Activated T-cell treated with anti-CD3 and anti-CD28 coated beads for 4 hours (primary cell): ENCODE measurements at regions not wholly inside any gene's neighbourhood (a gene's known extent, or its start where the extent isn't known, plus 50 kb on each side); places are given as distances from the start of the nearest gene placed in this dataset.
"Not testable (repeated sequence)": the region's sequence is repeated elsewhere in the genome, so short reads cannot be mapped to it uniquely, and the experiment has no call there.

Source experiments
- DNase-seq: peaks from one replicate; pipeline ENCODE4 v3.0.0-alpha.2; 2020

DNA sequence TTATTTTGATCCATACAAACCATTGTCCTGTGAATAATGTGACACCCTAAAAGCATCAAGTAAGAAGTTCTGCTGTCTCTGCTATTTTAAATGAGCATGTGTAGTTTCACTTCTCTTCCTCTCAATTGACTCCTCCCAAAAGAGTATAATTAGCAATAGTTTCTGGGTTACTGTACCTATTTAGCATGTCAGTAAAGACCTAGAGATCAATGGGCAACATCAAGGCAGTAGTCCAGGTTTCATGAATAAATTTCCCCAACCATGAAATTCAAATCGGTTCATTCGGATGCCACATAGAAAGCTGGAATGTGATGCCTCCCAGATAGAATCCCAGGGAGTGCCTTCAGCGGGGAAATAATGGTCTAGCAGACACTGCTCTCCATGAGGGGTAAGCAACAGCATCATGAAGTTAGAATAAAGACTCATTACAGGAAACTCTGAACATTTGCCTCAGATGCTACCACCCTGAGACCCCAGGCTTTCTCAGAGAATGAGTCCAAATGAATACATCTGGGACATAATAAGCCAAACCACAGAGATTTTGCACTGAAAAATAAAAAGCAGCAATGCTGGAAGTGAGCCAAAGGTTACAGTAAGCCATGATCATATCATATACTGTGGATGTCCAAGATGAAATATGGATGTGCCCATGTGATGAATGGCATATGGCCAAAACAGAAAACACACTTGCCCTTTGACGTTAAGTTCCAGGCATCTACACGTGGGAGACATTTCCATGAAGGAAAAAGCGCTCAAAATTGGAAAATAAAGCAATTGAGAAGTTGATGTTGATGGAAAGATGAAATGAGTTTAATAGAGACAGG lies 1107.0 kb upstream of the SEMA6A start:
- DNase-seq, result no peak

DNA sequence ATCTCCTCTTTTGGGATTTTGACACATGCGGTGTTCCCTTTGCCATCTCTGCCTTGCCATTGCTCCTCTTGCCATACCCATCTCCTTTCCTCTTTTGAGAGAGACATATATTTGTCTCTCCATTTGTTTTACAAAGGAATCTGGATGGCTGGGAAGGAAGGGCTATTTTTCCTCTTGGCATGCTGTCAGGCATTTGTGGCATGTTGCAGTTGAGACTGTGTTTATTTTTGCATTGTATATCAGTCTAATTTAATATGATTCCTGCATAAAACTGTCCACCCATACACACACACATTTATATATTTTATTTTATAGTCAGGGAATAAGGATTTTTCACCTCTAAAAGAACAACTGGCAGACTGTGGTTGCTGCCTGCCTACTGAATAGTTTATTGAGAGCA lies 1105.8 kb upstream of the SEMA6A start:
- DNase-seq, result no peak

DNA sequence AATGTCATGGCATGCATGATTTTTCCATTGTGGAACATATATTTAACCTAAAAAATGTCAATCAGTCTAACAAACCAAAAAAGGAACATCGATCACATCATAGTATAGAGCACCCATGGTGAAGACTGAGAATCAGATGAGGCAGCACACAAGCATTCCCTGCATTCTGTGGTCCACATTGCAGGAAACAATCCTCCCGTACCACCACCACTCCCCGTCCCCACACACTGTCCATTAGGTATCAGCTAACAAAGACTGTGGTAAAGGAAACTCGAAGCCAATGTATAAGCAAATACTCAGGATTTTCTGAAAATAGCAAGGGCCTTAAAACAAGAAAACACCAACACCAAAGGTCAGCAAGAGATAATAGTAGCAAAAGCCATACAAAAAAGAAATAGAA lies 1104.4 kb upstream of the SEMA6A start:
- no peak for DNase-seq

DNA sequence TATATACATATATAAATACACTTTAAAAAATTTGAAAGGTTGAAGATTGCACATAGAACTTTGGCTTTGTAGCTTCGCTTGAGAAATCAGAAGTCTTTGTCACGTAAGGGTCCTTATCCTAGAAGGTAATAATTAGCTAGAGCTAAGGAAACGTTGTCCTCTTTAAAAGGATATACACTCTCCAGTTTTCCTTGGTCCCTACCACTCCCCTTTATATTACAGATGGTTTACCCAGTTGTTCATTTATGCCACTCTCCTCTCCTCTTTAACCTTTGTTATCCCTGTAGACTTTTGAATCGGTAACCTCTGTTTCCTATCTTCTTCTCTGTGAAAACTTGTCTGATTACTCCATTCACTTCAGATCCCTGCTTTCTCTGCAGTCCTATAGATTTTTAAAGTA lies 1101.0 kb upstream of the SEMA6A start:
- no peak for DNase-seq

DNA sequence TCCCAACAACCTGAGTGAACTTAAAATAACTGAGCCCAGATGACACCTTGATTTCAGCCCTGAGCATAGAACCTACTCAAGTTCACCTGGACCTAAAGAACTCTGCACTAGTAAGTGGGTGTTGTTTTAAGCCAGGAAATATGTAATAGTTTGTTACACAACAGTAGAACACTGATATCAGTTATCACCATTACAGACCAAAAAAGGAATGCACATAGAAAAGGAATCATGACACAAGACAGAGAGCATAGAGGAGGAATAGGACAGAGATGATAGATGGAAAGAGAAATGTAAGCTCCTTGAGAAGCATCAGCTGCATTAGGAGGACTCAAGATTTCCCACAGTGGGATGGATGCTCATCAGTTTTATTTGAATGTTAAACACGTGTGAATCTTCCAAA lies 1096.9 kb upstream of the SEMA6A start:
- DNase-seq, result no peak

DNA sequence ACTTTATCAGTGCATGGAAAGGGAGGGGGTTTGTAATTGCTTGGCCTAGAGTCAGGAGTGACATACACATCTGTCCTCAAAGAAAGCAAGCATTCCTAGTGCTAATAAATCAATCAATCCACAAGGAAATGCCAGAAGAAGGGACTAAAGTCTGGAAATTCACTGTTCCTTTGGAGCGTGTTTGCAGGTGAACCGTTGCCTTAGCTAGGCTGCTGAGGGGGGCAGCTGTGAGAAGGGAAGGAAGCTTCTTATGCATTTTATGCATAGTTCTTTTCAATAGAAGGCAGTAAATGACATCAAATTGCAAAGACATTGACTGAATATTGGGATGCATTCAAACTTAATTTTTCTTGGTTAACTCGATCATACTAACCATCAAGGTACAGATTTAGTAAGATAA lies 1092.5 kb upstream of the SEMA6A start:
- no peak for DNase-seq

DNA sequence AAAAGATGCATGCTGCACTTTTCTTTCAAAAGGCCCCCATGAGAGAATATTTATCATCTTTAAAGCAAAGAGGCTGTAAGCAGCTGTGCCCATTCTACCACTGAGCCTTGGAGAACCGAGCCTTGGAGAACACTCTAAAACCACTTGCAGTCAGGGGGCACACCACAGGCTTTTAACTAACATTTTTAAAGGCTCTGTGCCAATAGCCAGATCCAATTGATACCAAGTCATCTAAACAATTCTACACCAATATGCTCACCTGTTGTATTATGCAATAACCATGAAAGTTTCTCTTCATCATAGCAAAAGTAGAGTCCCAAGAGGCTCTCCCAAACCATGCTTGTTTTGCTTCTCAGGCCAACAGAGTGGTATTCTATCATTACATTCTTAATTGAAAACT lies 1090.5 kb upstream of the SEMA6A start:
- no peak for DNase-seq

DNA sequence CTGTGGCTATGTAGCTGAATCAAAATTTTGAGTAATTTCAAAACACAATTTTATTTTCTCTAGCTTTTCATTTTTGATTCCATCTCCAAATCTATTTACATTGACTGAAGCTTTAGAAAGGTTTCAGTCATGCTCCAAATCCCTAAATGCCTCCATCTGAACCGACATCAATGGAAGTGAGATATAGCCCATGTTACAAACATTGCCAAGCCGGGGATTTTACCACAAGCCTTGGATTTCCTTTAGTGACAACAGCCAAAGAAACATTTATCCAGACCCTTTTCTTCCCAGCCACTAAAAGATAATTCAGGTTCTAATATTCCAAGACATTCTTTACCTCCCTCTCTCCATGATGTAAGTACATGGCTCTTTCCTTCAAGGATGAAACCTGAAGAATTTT lies 1087.7 kb upstream of the SEMA6A start:
- no peak for DNase-seq

DNA sequence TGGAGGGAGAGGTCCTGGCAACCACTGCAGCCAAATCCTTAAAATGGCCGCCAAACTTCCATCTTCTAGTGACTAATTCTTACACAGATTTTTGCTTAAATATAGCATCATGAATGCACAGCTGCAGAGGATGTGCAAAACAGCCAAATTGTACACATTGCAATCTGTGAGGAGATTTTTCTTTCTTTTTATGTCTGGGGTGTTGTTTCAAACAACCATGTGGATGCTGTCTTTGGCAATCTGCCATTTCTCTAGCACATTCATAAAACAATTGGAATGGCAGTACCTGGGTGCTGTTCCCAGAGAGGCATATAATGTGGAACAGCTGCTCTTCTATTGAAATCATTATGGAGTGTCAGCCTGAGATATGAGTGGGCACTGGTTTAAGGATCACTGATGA lies 1082.9 kb upstream of the SEMA6A start:
- no peak for DNase-seq

DNA sequence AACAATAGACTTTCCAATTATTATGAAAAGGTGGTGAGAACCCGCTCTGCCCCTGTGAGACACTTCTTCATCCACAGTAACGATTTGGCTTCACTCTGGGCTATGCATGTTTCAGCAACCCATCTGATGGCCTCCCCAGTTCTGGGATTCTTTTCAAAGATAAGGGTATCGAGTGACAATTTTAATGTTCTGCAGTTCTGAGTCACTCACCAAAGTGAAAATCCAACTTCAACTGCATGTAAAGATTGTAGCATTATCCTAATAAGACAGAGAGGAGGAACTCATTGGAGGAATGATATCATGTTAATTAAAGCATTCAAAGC lies 1078.3 kb upstream of the SEMA6A start:
- no peak for DNase-seq

DNA sequence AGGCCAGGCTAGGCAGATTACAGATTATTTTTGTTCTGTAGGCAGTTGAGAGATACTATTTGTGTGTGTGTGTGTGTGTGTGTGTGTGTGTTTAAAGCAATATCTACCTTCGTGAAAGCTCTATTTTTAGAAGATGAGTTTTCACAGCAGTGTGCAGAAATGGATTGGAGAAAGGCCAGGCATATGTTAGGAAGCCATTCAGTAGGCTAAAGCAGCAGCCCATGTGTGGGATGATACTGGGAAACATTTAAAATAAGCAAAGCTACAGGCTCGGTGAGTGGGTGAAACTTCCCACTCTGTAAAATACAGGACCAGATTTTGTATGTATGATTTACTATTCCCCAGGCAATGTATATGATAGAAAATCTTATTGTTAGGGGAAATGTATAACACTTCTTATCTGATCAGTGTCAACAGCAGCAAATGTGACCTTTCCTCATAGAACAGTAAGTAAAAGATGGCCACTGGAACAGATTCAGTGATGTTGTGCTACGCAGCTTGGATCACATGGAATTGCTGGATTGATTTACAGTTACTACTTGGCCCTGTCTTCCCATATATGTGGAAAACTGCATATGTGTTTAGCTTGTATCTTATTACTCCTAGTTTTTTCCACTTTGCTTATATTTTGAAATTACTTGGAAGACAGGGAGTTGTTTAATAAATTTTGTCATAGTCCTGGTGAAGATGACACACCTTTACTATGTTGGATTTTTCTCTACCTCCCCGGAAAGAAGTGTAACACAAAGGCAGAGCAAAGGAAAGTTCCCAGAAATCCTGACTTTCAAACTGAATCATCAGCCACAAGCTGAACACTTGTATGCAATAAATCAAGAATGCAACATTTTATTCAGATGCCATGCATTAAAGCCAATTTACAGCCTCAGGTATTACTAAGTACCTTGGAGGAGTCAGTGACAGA lies 1077.7 kb upstream of the SEMA6A start:
- no peak for DNase-seq

DNA sequence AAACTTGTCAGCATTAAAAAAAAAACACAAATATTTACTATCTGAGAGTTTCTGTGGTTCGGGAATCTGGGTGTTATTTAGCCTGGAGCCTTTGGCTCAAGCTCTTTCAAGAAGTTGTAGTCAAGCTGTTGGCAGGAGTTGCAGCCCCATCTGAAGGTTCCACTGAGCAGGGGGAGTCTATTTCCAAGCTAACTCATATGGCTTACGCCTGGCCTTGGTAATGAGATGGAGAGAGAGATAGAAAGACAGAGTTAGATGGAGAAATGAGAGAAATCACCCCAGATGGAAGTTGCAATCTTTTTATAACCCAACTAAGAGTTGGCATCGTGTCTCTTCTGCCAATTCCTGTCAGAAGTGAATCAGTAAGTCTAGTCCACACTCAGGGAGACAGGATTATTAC lies 1075.2 kb upstream of the SEMA6A start:
- DNase-seq, result no peak

DNA sequence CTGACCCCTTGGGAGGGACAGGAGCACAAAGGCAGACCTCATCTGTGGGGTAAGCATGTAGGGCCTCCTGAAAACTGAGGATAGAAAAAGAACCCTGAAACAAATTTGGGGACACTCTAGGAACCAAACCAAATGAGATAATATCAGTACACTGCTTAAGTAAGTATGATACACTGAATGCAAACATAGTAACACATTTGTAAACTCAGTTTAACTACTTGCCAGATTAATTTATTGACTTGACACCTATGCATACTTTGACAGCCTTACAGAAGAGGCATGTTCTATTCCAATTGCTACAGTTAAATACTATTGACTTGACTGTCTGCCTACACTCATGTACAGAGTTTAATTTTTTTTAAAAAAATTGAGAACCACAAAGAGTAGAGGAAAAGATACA lies 1070.8 kb upstream of the SEMA6A start:
- no peak for DNase-seq

DNA sequence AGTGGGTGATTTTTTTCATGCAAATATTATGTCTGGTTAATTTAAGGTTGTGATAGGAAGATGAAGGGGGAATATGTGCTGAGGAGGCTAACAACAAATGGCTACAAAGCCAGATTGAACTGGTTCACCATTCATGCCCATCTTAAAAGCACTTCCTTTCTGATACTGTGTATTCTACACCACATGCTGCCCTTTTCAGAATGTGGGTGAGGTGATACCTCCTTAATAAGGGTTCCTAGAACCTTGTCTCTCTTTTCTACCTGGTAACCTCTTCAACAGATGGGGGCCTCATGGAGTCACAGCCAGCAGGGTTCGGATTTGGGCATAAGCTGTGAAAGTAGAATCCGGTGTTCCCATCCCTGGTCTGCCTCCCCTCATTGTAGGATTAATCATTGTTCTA lies 1064.0 kb upstream of the SEMA6A start:
- no peak for DNase-seq

DNA sequence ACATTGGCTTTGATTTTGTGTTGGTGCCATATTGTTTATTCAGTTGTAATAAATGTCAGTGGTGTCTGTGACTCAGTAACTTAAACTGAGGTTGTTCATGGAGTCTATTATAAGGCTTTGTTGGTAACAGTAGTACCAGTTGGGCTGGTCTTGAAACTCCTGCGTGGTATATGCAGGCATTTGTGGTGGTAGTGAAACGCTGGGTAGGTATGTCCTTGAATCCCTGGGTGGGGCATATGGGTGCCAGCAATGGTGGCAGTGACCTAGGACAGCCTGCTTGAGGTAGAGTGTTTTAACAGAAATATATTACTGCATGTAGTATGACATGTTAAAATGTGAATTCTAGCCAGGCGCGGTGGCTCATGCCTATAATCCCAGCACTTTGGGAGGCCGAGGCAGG lies 1058.5 kb upstream of the SEMA6A start:
- DNase-seq, result no peak

DNA sequence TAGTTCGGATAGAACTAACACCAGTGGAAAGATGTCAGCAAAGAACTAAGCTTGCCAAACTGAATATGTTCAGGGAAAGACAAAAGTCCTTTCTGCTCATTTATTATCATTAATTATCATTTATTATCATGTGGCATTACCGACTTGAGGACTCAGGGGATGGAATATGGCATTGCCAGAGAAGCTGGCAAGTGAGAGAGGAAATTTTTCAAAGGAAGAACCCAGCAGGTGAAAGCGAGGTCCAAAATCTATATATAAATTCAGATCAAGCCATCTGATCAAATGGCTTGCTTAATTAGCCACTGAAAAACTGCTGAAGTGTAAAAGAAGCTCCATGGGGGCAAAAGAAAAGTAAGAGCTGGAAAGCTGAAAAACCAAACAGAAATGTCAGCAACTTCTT lies 1049.6 kb upstream of the SEMA6A start:
- no peak for DNase-seq

DNA sequence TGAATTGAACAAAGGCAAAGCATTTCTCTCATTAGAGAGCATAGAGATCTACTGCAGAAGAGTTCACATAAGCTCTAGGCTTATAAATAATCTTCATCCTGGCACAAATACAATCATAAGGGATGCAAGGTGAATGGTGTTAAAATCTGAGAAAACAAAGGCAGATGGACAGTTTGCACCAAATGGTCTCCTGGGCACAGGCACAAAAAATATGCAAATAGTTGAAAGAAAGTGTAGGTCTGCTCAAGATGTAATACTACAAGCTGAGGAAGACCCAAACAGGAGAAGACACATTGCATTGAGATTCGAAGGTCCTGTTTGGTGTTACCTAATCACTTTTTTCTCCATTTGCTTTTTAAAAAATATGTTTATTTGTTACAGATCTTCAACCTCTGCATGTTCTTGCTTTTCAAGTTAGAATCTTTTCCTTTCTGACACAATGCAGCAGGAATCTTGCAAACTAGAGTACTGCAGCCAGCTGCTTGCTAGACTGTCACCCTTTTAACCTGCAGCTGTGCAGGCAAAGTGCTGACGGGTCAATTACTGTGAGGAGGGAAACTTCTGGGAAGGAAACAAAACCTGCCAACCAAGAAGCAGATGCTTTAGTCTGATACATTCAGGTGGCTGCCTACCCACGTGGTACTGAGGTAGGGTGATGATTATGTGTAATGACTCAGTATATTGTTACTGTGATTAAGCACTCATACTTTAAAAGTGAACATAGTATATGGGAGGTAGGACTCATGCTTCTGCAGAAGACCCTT lies 1048.6 kb upstream of the SEMA6A start:
- DNase-seq, result no peak

DNA sequence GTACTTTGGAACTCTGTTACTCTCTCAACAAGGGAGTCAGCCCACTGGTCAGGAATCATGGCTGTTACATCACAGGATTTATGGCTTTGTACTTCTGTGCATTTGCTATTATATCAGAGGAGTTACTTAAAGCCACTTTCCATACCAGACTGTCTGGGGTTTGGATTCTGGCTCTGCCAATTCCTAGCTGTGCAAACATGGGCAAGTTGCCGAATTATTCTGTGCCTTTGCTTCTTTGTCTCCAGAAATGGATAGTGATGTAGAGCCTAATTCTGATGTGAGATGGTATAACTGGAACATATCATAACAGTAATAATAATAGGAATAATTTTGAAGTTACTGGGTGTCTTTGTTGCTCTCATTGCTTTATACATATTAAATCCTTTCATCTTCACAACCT lies 1047.3 kb upstream of the SEMA6A start:
- no peak for DNase-seq

DNA sequence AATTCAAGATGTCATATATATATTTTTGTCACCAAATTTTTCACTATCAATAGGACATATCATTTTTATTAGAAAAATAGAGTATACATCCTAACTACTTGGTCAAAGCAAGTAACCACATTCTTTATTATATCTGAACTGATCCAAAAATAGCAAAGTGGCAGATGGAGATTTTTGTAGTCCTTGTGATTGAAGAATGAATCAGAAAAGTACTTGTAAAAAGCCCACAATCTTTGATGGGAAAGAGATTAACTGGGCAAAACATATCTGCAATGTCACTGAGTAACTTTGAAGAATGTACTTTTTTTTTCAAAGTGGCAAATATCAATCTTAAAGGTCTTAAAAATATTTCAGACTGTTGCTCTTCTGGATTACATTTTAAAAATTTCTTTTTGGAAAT lies 1040.6 kb upstream of the SEMA6A start:
- no peak for DNase-seq

DNA sequence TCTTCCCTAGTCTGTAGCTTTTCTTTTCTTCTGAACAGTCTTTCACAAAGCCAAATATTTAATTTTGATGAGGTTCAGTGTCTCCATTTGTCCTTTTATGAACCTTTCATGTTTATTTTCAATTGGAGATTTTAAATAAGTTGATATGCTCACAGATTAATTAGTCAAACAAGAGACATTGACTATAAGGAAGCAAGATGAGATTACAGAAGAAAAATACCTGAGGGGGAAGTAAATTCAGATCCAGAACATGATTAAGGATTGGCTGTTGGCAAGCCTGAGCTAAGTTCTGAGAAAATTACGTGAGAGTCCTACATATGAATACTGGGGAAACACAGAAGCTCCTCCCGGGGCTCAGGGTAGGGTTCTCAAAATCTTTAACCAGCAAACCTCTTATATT lies 1039.8 kb upstream of the SEMA6A start:
- DNase-seq, result no peak

DNA sequence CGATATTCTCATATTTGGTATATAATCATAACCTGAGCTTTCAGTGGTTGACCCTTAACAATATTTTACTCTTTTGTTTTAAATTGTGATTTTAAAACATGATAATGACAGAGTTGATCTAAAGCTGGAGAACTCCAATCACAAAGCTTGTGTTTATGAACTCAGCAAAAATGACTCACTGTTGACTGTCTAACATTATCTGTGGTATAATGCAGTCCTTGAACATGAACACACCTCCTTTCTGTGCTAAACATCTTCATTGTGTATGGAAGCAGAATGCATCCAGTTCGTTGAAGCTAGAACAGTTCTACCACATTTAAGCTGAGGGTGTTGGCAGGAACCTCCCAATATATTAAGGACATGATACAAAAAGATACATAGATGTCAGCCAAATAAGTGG lies 1030.2 kb upstream of the SEMA6A start:
- no peak for DNase-seq

DNA sequence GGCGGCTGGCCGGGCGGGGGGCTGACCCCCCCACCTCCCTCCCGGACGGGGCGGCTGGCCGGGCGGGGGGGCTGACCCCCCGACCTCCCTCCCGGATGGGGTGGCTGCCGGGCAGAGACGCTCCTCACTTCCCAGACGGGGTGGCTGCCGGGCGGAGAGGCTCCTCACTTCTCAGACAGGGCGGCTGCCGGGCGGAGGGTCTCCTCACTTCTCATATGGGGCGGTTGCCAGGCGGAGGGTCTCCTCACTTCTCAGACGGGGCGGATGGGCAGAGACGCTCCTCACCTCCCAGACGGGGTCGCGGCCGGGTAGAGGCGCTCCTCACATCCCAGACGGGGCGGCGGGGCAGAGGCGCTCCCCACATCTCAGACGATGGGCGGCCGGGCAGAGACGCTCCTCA lies 1025.2 kb upstream of the SEMA6A start:
- DNase-seq, result not testable (repeated sequence)

DNA sequence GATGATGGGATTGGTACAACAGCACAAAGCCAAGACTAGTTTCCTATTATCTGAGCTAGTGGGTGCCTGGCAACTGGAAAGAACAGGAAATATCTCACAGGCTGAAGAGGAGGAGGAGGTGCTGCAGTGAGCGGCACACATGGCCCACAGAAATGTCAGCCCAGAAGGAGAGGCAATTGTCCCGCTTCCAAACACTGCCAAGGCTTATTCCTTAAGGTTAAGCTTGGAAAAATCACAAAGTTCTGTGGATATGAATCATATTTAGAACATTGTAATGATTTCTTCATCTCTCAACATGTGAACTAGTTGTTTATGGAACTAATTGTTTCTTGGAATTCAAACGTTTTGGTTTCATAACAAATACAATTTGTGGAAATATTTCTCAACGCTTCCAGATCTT lies 1019.5 kb upstream of the SEMA6A start:
- DNase-seq, result no peak

DNA sequence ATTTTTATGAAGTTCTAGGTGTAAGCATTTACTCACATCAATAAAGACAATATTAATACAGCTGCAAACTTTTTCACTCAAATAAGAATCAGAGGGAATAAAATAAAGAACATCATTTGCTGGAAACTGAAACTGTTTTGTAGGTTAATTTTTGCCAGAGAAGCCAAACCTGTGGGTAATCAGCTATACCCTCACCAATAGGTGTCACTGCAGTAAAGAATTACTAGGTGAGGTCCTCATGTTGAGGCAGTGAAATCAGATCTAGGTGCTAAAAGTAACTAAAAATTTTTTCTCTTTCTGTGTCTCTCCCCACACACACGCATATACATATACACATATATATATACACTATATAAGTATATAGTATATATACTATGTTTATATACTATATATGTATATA lies 1016.3 kb upstream of the SEMA6A start:
- DNase-seq, result no peak
